OCI-LY7 (cell line): ENCODE measurements at regions not wholly inside any gene's neighbourhood (a gene's known extent, or its start where the extent isn't known, plus 50 kb on each side); places are given as distances from the start of the nearest gene placed in this dataset.

Experiments used
- EZH2phosphoT487 ChIP-seq: fragments of 200-600 bp; sonication (generic); IDR thresholded peaks from 2 replicates; pipeline ENCODE4 v1.6.1; 2018; ENCODE audit warnings: low read depth, borderline replicate concordance, mild to moderate bottlenecking, mixed run types, antibody characterized with exemption, low read length, moderate library complexity, mixed read lengths
- TF ChIP-seq, protein P1 (sequence below): fragments of 200-600 bp; sonication (generic); conservative IDR thresholded peaks from 2 replicates; pipeline ENCODE4 v1.5.1; 2014; ENCODE audit warnings: mild to moderate bottlenecking, antibody characterized with exemption, low read length, moderate library complexity, mixed read lengths

DNA sequence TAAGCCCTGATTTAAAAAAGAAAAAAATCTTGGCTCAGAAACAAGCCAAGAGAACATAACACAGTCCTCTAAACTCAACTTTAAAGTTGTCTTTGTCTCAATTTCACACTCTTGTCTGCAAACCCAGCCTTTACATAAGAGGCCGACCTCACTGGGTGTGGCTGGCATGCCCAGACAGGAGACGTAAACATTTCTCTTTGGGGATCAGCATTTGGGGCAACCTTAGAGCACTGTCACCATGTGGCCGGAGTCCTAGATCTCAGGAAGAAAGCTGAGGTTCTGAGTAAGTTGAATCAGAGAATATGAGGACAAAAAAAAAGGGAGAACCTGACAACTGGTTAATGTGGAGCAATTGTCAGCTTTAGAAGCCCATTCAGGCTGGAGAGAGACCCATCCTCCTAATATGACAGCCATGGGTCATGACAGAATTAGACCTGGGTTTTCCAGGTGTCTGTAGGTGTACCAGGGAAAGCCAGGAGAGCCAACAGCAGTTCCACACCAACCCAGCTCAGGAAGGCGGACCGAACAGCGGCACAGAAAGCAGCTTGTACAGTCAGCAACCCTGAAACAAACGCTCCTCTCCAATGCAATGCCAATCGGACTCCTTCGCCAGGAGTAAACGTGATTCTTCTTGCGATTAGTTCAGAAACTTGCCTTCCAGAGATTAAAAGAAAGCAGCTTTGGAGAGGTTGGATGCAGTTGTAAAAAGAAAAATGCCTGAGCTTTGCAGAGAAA lies 97.9 kb upstream of the MAP3K1 start:
- TF ChIP-seq, protein P1, sequence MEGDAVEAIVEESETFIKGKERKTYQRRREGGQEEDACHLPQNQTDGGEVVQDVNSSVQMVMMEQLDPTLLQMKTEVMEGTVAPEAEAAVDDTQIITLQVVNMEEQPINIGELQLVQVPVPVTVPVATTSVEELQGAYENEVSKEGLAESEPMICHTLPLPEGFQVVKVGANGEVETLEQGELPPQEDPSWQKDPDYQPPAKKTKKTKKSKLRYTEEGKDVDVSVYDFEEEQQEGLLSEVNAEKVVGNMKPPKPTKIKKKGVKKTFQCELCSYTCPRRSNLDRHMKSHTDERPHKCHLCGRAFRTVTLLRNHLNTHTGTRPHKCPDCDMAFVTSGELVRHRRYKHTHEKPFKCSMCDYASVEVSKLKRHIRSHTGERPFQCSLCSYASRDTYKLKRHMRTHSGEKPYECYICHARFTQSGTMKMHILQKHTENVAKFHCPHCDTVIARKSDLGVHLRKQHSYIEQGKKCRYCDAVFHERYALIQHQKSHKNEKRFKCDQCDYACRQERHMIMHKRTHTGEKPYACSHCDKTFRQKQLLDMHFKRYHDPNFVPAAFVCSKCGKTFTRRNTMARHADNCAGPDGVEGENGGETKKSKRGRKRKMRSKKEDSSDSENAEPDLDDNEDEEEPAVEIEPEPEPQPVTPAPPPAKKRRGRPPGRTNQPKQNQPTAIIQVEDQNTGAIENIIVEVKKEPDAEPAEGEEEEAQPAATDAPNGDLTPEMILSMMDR = no peak
- TF ChIP-seq EZH2phosphoT487 = no peak
